Epithelial cell of proximal tubule (primary cell): ENCODE measurements at regions not wholly inside any gene's neighbourhood (a gene's known extent, or its start where the extent isn't known, plus 50 kb on each side); places are given as distances from the start of the nearest gene placed in this dataset.
"Not testable (repeated sequence)": the region's sequence is repeated elsewhere in the genome, so short reads cannot be mapped to it uniquely, and the experiment has no call there.

Experiments
- DNase-seq: peaks from one replicate; pipeline ENCODE4 v3.0.0-alpha.2; 2011; ENCODE audit warnings: low read depth
- H3K4me3 ChIP-seq: 2 replicates; pipeline ENCODE4 v1.5.1; 2011; ENCODE audit warnings: low read depth, mild to moderate bottlenecking, low read length
- TF ChIP-seq, protein P1 (sequence below): conservative IDR thresholded peaks from 2 replicates; pipeline ENCODE4 v1.5.1; 2012; ENCODE audit warnings: low read depth, mild to moderate bottlenecking, low read length

DNA sequence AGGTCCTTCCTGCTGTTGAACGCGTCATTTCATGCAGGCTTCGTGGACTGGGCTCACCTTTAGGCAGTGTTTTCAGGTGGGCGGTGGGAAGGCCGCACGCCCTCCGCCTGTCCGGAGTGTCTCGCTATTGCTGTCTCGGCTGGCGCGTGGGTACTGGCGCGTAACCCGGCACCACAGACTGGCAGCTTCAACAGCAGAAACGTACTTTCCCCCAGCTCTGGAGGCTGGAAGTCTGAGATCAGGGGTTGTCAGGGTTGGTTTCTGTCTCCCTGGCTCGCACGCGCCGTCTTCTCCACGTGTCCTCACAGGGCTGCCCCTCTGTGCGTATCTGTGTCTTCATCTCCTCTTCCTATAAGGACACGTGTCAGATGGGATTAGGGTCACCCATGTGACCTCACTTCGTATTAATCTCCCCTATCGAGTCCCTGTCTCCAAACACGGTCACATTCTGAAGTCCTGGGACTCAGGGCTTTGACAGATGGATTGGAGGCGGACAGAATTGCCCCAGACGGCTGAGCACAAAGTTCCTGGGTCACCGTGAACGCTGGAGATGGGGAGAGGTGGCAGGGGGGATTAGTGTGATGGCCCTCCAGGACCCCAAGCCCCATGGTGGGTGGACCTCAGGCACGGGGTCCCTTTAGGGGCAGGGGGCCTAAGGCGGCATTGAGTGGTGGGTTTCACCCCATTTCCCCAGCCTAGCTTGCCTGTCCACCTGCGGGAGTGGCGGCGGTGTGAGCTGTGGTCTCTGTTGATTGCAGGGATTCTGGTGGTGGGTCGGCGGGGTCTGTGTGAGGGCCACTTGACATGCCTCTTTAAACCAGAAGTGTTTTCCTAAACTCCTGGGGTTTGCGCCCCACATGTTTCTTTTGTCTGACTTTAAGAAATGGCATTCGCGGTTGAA is 83.4 kb upstream of the LRPAP1 start:
- TF ChIP-seq, protein P1, sequence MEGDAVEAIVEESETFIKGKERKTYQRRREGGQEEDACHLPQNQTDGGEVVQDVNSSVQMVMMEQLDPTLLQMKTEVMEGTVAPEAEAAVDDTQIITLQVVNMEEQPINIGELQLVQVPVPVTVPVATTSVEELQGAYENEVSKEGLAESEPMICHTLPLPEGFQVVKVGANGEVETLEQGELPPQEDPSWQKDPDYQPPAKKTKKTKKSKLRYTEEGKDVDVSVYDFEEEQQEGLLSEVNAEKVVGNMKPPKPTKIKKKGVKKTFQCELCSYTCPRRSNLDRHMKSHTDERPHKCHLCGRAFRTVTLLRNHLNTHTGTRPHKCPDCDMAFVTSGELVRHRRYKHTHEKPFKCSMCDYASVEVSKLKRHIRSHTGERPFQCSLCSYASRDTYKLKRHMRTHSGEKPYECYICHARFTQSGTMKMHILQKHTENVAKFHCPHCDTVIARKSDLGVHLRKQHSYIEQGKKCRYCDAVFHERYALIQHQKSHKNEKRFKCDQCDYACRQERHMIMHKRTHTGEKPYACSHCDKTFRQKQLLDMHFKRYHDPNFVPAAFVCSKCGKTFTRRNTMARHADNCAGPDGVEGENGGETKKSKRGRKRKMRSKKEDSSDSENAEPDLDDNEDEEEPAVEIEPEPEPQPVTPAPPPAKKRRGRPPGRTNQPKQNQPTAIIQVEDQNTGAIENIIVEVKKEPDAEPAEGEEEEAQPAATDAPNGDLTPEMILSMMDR: no peak
- no peak overlapping the region for H3K4me3 ChIP-seq
- no peak for DNase-seq

GRCh38 chr4:3614731-3614980 is 82.4 kb upstream of the LRPAP1 start:
- no peak overlapping the region for H3K4me3 ChIP-seq
- TF ChIP-seq, protein P1: no peak
- no peak for DNase-seq

DNA sequence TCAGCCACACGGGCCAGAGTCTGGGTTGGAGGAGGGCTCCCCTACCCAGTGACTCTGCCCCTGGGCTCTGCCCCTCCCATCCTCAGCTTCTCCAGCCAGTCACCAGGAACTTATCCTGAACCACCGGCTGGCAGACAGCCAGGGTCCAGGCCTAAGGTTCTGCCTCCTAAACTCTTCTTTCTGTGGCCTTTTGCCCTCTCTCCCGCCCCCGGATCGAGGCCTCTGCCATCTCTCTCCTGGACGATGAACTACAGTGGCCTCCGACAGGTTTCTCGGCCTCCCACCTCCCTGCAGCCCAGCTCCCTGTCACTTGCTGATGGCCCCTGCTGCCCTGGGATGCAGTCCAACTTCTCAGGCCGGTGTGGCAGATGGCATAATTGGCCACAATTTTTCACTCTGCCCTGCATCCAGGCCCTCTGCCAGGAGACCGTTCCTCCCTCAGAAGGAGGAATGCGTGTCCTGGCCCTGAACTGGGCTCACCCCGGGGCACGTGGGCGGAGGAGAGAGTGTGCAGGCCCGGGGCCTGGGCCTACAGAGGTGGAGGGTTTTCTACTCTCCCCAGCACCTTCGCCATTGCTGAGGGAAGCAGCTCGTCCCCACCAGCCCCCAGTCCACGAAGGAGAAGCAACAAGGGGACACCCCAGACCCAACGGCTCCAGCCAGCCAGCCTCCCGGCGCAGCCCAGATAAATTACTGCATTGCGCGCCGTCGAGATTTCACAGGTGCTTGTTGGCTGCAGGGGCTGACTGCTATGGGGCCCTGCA is 81.9 kb upstream of the LRPAP1 start:
- DNase-seq: no peak
- no peak overlapping the region for H3K4me3 ChIP-seq
- TF ChIP-seq, protein P1: no peak

DNA sequence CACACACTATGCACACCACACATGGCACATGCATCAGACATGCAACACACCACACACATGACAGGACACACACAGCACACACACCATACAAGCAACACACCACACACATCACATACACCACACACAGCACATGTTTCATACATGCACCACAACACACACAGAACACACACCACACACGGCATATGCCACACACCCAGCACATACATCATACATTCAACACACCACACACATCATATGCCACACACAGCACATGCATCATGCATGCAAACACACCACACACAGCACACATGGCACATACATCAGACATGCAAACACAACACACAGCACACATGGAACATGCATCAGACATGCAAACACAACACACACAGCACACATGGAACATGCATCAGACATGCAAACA is 80.7 kb upstream of the LRPAP1 start:
- DNase-seq: no peak
- H3K4me3 ChIP-seq: no peak overlapping the region
- TF ChIP-seq, protein P1: no peak

GRCh38 chr4:3612281-3612680 is 80.1 kb upstream of the LRPAP1 start:
- TF ChIP-seq, protein P1: no peak
- no peak for DNase-seq
- H3K4me3 ChIP-seq: no peak overlapping the region

DNA sequence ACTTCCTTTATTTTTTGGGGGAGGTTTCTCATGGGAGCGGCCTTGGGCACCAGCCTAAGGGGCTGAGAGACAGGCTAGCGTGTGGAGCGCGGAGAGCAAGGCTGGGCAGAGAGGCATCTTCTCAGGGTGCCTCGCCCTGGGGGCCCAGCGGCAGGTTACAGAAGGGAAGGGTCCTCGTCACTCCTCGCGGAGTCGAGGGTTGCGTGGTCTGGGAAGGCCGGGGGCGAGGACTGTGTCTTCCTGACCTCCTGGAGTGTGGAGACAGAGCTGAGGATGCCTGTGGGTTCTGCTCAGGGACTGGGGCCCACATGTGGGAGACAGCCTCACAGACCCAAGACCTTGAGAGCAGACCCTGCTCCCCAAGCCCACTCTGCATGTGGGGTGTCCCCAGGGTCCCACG is 79.6 kb upstream of the LRPAP1 start:
- no peak for DNase-seq
- H3K4me3 ChIP-seq: no peak overlapping the region
- TF ChIP-seq, protein P1: no peak

- DNase-seq, H3K4me3 ChIP-seq: not testable (repeated sequence)
These were observed 78.6 kb upstream of the LRPAP1 start for GRCh38 chr4:3610851-3611250.

DNA sequence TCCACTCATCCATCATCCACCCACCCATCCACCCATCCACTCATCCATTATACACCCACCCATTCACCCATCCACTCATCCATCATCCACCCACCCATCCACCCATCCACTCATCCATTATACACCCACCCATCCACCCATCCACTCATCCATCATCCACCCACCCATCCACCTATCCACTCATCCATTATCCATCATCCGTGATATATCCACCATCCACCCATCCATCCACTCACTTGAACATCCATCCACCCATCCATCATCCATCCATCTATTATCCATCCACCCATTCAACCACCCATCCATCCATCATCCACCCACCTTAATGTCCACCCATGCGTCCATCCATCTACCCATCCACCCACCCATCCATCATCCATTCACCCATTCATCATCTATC is 77.7 kb upstream of the LRPAP1 start:
- not testable (repeated sequence) for H3K4me3 ChIP-seq, DNase-seq
